ENCODE measurements at regions not wholly inside any gene's neighbourhood (a gene's known extent, or its start where the extent isn't known, plus 50 kb on each side); places are given as distances from the start of the nearest gene placed in this dataset.

- no peak for FAIRE-seq
Measured at GRCh38 chr6:90434094-90434493, 137.5 kb upstream of the BACH2 start.

GRCh38 chr6:90432937-90433336 lies 136.3 kb upstream of the BACH2 start:
- no peak for FAIRE-seq

- no peak for FAIRE-seq
Measured at GRCh38 chr6:90432041-90432775, 135.6 kb upstream of the BACH2 start.

GRCh38 chr6:90431576-90431975 lies 134.9 kb upstream of the BACH2 start:
- FAIRE-seq = no peak

- no peak for FAIRE-seq
Measured at GRCh38 chr6:90429713-90430112, 133.1 kb upstream of the BACH2 start.

- no peak for FAIRE-seq
Measured at GRCh38 chr6:90428514-90428913, 131.9 kb upstream of the BACH2 start.

GRCh38 chr6:90425161-90425641 lies 128.6 kb upstream of the BACH2 start:
- FAIRE-seq = no peak

GRCh38 chr6:90424580-90424979 lies 127.9 kb upstream of the BACH2 start:
- no peak for FAIRE-seq

- no peak for FAIRE-seq
Measured at GRCh38 chr6:90421666-90422065, 125.0 kb upstream of the BACH2 start.

- no peak for FAIRE-seq
Measured at GRCh38 chr6:90420500-90420899, 123.9 kb upstream of the BACH2 start.

GRCh38 chr6:90417385-90417784 lies 120.7 kb upstream of the BACH2 start:
- no peak for FAIRE-seq

- no peak for FAIRE-seq
Measured at GRCh38 chr6:90416322-90416721, 119.7 kb upstream of the BACH2 start.

GRCh38 chr6:90415178-90415577 lies 118.5 kb upstream of the BACH2 start:
- FAIRE-seq = no peak

- FAIRE-seq = no peak
Measured at GRCh38 chr6:90414352-90414751, 117.7 kb upstream of the BACH2 start.

GRCh38 chr6:90413867-90414266 lies 117.2 kb upstream of the BACH2 start:
- no peak for FAIRE-seq

- FAIRE-seq = no peak
Measured at GRCh38 chr6:90413396-90413795, 116.8 kb upstream of the BACH2 start.

- FAIRE-seq = no peak
Measured at GRCh38 chr6:90412538-90413369, 116.1 kb upstream of the BACH2 start.

GRCh38 chr6:90411292-90411781 lies 114.7 kb upstream of the BACH2 start:
- no peak for FAIRE-seq

GRCh38 chr6:90409700-90410099 lies 113.1 kb upstream of the BACH2 start:
- FAIRE-seq = no peak

GRCh38 chr6:90406957-90407356 lies 110.3 kb upstream of the BACH2 start:
- no peak for FAIRE-seq

- FAIRE-seq = no peak
Measured at GRCh38 chr6:90406142-90406794, 109.6 kb upstream of the BACH2 start.

- FAIRE-seq = no peak
Measured at GRCh38 chr6:90403489-90404381, 107.1 kb upstream of the BACH2 start.

All from A204.1 (cell line).